ENCODE measurements at regions not wholly inside any gene's neighbourhood (a gene's known extent, or its start where the extent isn't known, plus 50 kb on each side); places are given as distances from the start of the nearest gene placed in this dataset.

DNA sequence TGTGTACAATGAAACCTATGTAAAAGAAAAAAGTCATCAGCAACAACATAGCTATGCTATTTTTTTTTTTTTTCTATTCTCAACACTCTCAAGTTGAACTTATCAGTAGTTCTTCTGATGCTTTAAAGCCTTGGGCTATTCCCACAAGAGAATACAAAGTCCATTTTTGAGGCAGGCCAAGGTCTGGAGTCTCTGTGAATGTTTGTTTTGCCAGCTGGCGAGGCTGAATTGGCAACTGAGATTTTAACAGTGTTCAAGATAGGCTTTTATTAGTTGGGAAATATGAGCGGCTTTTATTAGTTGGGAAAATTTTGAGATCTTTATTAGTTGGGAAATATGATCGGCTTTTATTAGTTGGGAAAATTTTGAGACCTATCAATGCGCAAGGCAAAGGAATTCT lies 336.6 kb downstream of the SLITRK2 start:
- TF ChIP-seq, protein P1, sequence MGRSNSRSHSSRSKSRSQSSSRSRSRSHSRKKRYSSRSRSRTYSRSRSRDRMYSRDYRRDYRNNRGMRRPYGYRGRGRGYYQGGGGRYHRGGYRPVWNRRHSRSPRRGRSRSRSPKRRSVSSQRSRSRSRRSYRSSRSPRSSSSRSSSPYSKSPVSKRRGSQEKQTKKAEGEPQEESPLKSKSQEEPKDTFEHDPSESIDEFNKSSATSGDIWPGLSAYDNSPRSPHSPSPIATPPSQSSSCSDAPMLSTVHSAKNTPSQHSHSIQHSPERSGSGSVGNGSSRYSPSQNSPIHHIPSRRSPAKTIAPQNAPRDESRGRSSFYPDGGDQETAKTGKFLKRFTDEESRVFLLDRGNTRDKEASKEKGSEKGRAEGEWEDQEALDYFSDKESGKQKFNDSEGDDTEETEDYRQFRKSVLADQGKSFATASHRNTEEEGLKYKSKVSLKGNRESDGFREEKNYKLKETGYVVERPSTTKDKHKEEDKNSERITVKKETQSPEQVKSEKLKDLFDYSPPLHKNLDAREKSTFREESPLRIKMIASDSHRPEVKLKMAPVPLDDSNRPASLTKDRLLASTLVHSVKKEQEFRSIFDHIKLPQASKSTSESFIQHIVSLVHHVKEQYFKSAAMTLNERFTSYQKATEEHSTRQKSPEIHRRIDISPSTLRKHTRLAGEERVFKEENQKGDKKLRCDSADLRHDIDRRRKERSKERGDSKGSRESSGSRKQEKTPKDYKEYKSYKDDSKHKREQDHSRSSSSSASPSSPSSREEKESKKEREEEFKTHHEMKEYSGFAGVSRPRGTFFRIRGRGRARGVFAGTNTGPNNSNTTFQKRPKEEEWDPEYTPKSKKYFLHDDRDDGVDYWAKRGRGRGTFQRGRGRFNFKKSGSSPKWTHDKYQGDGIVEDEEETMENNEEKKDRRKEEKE (IDR thresholded peaks at IDR 0.05) = no peak
- TF ChIP-seq, protein P2, sequence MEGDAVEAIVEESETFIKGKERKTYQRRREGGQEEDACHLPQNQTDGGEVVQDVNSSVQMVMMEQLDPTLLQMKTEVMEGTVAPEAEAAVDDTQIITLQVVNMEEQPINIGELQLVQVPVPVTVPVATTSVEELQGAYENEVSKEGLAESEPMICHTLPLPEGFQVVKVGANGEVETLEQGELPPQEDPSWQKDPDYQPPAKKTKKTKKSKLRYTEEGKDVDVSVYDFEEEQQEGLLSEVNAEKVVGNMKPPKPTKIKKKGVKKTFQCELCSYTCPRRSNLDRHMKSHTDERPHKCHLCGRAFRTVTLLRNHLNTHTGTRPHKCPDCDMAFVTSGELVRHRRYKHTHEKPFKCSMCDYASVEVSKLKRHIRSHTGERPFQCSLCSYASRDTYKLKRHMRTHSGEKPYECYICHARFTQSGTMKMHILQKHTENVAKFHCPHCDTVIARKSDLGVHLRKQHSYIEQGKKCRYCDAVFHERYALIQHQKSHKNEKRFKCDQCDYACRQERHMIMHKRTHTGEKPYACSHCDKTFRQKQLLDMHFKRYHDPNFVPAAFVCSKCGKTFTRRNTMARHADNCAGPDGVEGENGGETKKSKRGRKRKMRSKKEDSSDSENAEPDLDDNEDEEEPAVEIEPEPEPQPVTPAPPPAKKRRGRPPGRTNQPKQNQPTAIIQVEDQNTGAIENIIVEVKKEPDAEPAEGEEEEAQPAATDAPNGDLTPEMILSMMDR (CRISPR knock-in tag; IDR thresholded peaks at IDR 0.05) = no peak
- TF ChIP-seq CCAR2 (optimal IDR thresholded peaks at IDR 0.05; ENCODE audit: low read depth, low read length) (no peak), POLR2A (IDR thresholded peaks at IDR 0.05; ENCODE audit: insufficient read depth in 1 of 2, low read depth in 2 of 2, low read length in 2 of 2) (no peak), SMAD3 (CRISPR knock-in tag; IDR thresholded peaks at IDR 0.05) (no peak), BRCA1 (CRISPR knock-in tag; IDR thresholded peaks at IDR 0.05) (no peak), ZSCAN29 (CRISPR knock-in tag; conservative IDR thresholded peaks at IDR 0.05) (no peak), CEBPB (IDR thresholded peaks at IDR 0.05; ENCODE audit: borderline replicate concordance, low read depth, low read length) (no peak), FOXO1 (CRISPR knock-in tag; IDR thresholded peaks at IDR 0.05) (no peak), ZNF557 (CRISPR knock-in tag; IDR thresholded peaks at IDR 0.05) (no peak), TAF1 (CRISPR knock-in tag; IDR thresholded peaks at IDR 0.05) (no peak)
- TF ChIP-seq, protein P3, sequence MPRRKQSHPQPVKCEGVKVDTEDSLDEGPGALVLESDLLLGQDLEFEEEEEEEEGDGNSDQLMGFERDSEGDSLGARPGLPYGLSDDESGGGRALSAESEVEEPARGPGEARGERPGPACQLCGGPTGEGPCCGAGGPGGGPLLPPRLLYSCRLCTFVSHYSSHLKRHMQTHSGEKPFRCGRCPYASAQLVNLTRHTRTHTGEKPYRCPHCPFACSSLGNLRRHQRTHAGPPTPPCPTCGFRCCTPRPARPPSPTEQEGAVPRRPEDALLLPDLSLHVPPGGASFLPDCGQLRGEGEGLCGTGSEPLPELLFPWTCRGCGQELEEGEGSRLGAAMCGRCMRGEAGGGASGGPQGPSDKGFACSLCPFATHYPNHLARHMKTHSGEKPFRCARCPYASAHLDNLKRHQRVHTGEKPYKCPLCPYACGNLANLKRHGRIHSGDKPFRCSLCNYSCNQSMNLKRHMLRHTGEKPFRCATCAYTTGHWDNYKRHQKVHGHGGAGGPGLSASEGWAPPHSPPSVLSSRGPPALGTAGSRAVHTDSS (CRISPR knock-in tag; conservative IDR thresholded peaks at IDR 0.05) = no peak
- TF ChIP-seq, protein P4, sequence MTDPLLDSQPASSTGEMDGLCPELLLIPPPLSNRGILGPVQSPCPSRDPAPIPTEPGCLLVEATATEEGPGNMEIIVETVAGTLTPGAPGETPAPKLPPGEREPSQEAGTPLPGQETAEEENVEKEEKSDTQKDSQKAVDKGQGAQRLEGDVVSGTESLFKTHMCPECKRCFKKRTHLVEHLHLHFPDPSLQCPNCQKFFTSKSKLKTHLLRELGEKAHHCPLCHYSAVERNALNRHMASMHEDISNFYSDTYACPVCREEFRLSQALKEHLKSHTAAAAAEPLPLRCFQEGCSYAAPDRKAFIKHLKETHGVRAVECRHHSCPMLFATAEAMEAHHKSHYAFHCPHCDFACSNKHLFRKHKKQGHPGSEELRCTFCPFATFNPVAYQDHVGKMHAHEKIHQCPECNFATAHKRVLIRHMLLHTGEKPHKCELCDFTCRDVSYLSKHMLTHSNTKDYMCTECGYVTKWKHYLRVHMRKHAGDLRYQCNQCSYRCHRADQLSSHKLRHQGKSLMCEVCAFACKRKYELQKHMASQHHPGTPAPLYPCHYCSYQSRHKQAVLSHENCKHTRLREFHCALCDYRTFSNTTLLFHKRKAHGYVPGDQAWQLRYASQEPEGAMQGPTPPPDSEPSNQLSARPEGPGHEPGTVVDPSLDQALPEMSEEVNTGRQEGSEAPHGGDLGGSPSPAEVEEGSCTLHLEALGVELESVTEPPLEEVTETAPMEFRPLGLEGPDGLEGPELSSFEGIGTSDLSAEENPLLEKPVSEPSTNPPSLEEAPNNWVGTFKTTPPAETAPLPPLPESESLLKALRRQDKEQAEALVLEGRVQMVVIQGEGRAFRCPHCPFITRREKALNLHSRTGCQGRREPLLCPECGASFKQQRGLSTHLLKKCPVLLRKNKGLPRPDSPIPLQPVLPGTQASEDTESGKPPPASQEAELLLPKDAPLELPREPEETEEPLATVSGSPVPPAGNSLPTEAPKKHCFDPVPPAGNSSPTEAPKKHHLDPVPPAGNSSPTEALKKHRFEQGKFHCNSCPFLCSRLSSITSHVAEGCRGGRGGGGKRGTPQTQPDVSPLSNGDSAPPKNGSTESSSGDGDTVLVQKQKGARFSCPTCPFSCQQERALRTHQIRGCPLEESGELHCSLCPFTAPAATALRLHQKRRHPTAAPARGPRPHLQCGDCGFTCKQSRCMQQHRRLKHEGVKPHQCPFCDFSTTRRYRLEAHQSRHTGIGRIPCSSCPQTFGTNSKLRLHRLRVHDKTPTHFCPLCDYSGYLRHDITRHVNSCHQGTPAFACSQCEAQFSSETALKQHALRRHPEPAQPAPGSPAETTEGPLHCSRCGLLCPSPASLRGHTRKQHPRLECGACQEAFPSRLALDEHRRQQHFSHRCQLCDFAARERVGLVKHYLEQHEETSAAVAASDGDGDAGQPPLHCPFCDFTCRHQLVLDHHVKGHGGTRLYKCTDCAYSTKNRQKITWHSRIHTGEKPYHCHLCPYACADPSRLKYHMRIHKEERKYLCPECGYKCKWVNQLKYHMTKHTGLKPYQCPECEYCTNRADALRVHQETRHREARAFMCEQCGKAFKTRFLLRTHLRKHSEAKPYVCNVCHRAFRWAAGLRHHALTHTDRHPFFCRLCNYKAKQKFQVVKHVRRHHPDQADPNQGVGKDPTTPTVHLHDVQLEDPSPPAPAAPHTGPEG (CRISPR knock-in tag; IDR thresholded peaks at IDR 0.05) = no peak
